B cell (primary cell): ENCODE measurements at regions not wholly inside any gene's neighbourhood (a gene's known extent, or its start where the extent isn't known, plus 50 kb on each side); places are given as distances from the start of the nearest gene placed in this dataset.

Experiments
- EZH2 ChIP-seq: IDR thresholded peaks from 2 replicates; pipeline ENCODE4 v1.6.1; 2012; ENCODE audit warnings: borderline replicate concordance, low read depth, mild to moderate bottlenecking, moderate library complexity, low read length; ENCODE audit not compliant: insufficient read depth, poor library complexity, severe bottlenecking
- TF ChIP-seq, protein P1 (sequence below): fragments of 200-600 bp; IDR thresholded peaks from one replicate; pipeline ENCODE4 v1.8.0; 2022; ENCODE audit warnings: antibody characterized with exemption, mild to moderate bottlenecking

DNA sequence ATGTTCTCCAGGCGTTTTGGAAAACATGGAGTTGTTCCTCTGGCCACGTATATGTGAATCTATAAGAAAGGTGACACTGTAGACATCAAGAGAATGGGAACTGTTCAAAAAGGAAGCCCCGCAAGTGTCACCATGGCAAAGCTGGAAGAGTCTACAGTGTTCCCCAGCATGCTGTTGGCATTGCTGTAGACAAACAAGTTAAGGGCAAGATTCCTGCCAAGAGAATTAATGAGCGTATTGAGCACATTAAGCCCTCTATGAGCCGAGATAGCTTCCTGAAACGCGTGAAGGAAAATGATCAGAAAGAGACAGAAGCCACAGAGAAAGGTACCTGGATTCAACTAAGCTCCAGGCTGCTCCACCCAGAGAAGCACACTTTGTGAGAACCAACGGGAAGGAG is 92.5 kb upstream of the EIF5 start:
- TF ChIP-seq, protein P1, sequence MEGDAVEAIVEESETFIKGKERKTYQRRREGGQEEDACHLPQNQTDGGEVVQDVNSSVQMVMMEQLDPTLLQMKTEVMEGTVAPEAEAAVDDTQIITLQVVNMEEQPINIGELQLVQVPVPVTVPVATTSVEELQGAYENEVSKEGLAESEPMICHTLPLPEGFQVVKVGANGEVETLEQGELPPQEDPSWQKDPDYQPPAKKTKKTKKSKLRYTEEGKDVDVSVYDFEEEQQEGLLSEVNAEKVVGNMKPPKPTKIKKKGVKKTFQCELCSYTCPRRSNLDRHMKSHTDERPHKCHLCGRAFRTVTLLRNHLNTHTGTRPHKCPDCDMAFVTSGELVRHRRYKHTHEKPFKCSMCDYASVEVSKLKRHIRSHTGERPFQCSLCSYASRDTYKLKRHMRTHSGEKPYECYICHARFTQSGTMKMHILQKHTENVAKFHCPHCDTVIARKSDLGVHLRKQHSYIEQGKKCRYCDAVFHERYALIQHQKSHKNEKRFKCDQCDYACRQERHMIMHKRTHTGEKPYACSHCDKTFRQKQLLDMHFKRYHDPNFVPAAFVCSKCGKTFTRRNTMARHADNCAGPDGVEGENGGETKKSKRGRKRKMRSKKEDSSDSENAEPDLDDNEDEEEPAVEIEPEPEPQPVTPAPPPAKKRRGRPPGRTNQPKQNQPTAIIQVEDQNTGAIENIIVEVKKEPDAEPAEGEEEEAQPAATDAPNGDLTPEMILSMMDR, result no peak
- TF ChIP-seq EZH2, result no peak
